HG02610 (cell line): ENCODE measurements at regions not wholly inside any gene's neighbourhood (a gene's known extent, or its start where the extent isn't known, plus 50 kb on each side); places are given as distances from the start of the nearest gene placed in this dataset.
"Not testable (repeated sequence)": the region's sequence is repeated elsewhere in the genome, so short reads cannot be mapped to it uniquely, and the experiment has no call there.

ENCODE experiments used
- ATAC-seq: cut with Tn5 transposase; IDR thresholded peaks from one replicate; pipeline ENCODE4 v1.9.1; 2021; ENCODE audit warnings: mild to moderate bottlenecking, moderate library complexity; ENCODE audit not compliant: unreplicated experiment

DNA sequence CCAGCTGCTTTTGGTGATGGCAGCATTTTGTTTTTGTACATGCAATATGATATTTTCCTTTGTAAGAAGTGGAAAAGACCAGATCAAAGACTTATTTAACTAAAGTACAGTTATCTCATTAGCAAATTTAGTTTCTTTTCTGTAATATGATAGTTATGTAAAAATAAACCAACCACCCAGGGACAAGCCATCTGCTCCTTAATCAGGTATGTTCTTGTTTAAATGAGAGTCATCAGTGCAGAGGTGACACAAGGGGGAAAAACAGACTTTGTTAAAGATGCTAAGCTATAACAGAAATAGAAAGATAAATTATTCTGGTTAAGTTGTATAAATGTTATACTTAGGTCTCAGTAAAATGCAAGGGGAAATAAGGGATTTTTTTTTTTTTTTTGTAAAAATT is 805.7 kb upstream of the SEMA6A start:
- ATAC-seq, result no peak

- ATAC-seq, result no peak
Measured at GRCh38 chr5:117379521-117379920, 804.9 kb upstream of the SEMA6A start.

GRCh38 chr5:117376748-117377147 is 802.1 kb upstream of the SEMA6A start:
- ATAC-seq, result no peak

GRCh38 chr5:117359895-117360294 is 785.3 kb upstream of the SEMA6A start:
- ATAC-seq, result no peak

DNA sequence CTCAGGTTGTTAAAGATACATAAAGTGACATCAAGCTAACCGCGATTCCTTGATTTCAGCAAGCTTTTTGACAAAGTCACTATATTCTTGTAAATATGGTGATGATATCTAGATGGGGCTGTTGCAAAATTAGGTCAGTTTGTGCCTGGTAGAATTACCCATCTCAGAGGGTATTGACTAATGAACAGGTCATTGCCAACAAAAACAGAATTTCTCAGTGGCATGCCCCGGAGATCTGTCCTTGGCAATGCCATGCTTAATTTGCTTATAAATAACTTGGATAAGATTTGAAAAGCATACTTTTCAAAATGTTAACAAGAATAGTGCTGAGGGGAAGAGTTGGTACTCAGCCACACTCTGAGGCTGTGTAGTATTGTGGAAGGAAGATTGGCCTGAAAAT is 783.3 kb upstream of the SEMA6A start:
- ATAC-seq, result no peak

GRCh38 chr5:117347280-117347679 is 772.7 kb upstream of the SEMA6A start:
- no peak for ATAC-seq

GRCh38 chr5:117343726-117344125 is 769.1 kb upstream of the SEMA6A start:
- ATAC-seq, result not testable (repeated sequence)

GRCh38 chr5:117337064-117337749 is 762.6 kb upstream of the SEMA6A start:
- ATAC-seq, result no peak

- ATAC-seq, result no peak
Measured at GRCh38 chr5:117336208-117336607, 761.6 kb upstream of the SEMA6A start.

DNA sequence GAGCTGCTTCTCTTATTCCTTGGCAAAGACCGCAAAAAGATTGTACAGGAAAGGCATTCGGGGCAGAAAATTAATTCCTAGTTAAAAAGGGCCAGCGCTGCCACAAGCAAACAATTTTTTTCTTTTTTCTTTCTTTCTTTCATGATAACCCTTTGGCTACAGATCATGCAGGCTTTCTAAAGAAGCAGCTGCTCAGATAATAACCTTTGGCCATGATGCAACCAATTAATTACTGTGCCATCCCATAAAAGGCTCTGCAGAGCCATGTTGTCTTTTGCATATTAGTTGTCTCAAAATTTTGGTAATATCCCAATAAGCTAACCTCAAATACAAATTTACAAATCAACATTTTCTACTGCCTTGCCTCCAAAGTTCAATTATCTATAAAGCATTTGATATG is 758.4 kb upstream of the SEMA6A start:
- no peak for ATAC-seq

- no peak for ATAC-seq
Measured at GRCh38 chr5:117332341-117332740, 757.7 kb upstream of the SEMA6A start.

DNA sequence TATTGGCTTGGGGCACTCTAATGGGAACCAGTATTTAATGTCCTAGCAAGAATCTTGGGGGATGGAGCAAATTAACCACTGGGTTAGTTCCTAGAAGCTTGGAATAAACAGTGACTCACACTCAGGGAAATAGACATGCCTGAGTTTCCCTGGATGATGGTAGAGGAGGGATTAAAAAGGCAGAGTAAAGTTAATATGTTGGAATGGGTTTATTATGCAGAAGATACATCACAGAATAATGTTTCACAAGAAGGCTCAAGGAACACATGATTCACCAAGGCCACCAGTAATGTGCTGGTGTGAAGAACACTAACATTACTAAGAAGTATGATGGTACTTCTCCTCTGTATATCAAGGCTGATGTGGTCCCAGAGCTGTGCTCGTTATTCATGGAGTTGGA is 752.9 kb upstream of the SEMA6A start:
- ATAC-seq, result no peak

- no peak for ATAC-seq
Measured at GRCh38 chr5:117326997-117327396, 752.4 kb upstream of the SEMA6A start.

DNA sequence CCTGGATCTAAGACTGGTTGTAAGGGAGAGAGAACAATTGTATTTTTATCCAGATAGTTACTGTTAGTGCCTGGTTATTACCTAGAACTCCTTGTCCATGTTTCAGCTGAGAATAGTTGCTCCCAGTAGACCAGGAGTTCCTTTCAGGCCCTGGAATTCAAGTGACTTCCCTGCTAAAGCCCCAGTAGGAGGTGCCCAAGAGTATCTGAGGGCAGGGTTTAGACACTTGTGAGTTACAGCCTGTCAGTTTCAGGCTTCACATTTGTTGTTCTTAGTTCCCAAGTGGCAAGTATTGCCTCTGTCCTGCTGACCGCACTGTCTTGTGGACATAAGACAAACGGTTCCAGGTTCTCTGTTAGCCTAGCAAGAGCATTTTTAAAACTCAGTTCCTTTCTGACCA is 743.9 kb upstream of the SEMA6A start:
- no peak for ATAC-seq

GRCh38 chr5:117315170-117315569 is 740.5 kb upstream of the SEMA6A start:
- ATAC-seq, result no peak

- ATAC-seq, result not testable (repeated sequence)
Measured at GRCh38 chr5:117304512-117305107, 730.0 kb upstream of the SEMA6A start.

DNA sequence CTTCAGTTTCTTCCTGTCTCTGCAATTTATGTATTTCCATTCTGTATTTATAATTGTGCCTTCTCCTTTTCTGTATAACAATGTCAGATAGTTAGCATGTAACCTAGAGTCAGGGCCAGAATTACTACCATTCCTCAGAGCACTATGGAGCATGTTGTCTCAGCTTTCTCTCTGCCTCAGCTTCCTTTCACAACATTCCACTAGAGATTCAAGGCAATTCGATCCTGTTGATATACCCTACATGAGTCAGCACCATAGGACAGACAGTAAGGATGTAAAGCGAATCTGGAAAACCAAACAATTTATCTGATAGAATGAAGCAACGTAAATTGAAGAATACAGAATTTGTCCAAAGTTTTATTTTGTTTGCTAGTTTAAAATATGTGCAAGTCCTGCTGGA is 728.3 kb upstream of the SEMA6A start:
- no peak for ATAC-seq

GRCh38 chr5:117302473-117302872 is 727.9 kb upstream of the SEMA6A start:
- ATAC-seq, result no peak

GRCh38 chr5:117299936-117300328 is 725.3 kb upstream of the SEMA6A start:
- no peak for ATAC-seq

GRCh38 chr5:117299224-117299935 is 724.8 kb upstream of the SEMA6A start:
- ATAC-seq, result no peak

DNA sequence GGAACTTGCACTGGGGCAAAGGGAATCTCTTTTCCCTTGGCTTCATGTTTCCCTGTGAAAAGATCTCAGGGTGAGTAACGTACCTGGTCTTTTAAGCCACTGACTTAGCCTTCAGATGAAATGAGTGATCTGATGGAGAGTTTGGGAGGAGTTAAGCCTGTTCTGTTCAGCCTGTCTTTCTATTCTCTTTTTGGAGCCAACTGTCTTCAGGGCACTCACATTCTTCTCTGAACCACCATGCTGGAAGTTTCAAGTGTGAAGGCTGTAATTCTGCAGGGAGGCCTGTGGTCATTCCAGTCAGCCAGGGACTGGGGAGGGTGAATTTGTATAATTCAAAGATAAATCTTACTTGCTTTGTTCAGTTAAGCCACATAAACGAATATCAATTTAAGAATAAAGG is 722.2 kb upstream of the SEMA6A start:
- ATAC-seq, result no peak

DNA sequence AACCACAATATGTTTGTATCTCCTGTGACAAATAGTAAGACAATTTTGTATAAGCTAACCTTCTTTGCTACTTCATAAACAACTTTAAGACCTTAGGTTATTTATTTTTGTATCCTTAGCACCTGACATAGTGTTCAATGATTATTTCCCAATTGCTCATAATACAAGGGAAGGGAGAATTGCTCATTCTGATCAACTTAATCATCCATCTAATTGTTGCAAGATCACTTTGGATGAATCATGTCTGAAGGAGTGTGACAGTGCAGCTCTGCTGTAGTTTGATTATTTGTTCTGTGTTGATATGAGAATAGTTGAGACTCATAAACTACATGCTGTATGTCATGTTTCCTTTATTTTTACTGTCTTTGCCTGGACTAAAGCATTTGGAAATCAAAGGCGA is 721.3 kb upstream of the SEMA6A start:
- no peak for ATAC-seq
